GM12878 (cell line): ENCODE measurements at regions not wholly inside any gene's neighbourhood (a gene's known extent, or its start where the extent isn't known, plus 50 kb on each side); places are given as distances from the start of the nearest gene placed in this dataset.

Experiments used
- ATAC-seq: fragments of 200-7000 bp; cut with Tn5 transposase; 3 replicates; pipeline ENCODE4 v1.9.1; 2020; ENCODE audit warnings: mild to moderate bottlenecking, moderate library complexity
- BruUV-seq: library from RNA; stranded (reverse); fragments of 400-500 nt; replicated peaks from 2 replicates; lab custom pipeline; 2021; lab: Mats Ljungman, UMichigan
- CTCF ChIA-PET: fragments of 300-600 bp; sonication (Branson Sonifier 250); formaldehyde crosslinking; extraction: SDS; loops from one replicate; lab custom pipeline; 2021; ENCODE audit warnings: inconsistent platforms; lab: Yijun Ruan, JAX
- POLR2A ChIA-PET: fragments of 350-600 bp; formaldehyde crosslinking; extraction: SDS; loops from one replicate; lab custom pipeline; 2021; ENCODE audit warnings: inconsistent platforms; lab: Charles Lee
- RAD21 ChIA-PET: fragments of 300-600 bp; sonication (Branson Sonifier 250); formaldehyde crosslinking; loops from one replicate; lab custom pipeline; 2023; ENCODE audit warnings: antibody characterized with exemption; ENCODE audit not compliant: unreplicated experiment; lab: Charles Lee
- SMC1A ChIA-PET: fragments of 300-600 bp; sonication (Branson Sonifier 250); formaldehyde crosslinking; loops from one replicate; lab custom pipeline; 2023; ENCODE audit not compliant: unreplicated experiment, uncharacterized antibody; lab: Charles Lee
- DNase-seq: peaks from one replicate; pipeline ENCODE4 v3.0.0-alpha.2; 2011; ENCODE audit warnings: low read depth, low spot score
- FAIRE-seq: peaks from 3 replicates; lab custom pipeline; 2011; peaks lifted over from hg19 to GRCh38; lab: Jason Lieb, UNC
- H2AFZ ChIP-seq: 2 replicates; pipeline ENCODE4 v1.6.0; 2011; ENCODE audit warnings: low read depth, low read length, control low read depth; ENCODE audit not compliant: control insufficient read depth
- H3K27ac ChIP-seq: 2 replicates; pipeline ENCODE4 v1.5.1; 2011; ENCODE audit warnings: control low read depth; ENCODE audit not compliant: control insufficient read depth, insufficient read depth
- H3K27me3 ChIP-seq, 2 experiments: replicated peaks in 1 of 2; 2 replicates each; pipeline versions ENCODE4 v1.6.0 to v1.6.1; 2011; ENCODE audit warnings: low read length in 1 of 2; ENCODE audit not compliant: control insufficient read depth in 2 of 2, insufficient read depth in 2 of 2
- H3K36me3 ChIP-seq, 2 experiments: 2 replicates each; pipeline ENCODE4 v1.5.1; 2011; ENCODE audit warnings: low read length in 1 of 2; ENCODE audit not compliant: control insufficient read depth in 2 of 2, insufficient read depth in 2 of 2
- H3K4me1 ChIP-seq: 2 replicates; pipeline ENCODE4 v1.6.1; 2011; ENCODE audit warnings: mild to moderate bottlenecking, low read length, moderate library complexity, mixed read lengths; ENCODE audit not compliant: control insufficient read depth, insufficient read depth
- H3K4me2 ChIP-seq: 2 replicates; pipeline ENCODE4 v1.6.0; 2011; ENCODE audit warnings: control low read depth; ENCODE audit not compliant: control insufficient read depth, insufficient read depth
- H3K4me3 ChIP-seq: fragments of 200-600 bp; sonication (generic); 2 replicates; pipeline ENCODE4 v1.5.1; 2016
- H3K79me2 ChIP-seq: 2 replicates; pipeline ENCODE4 v1.6.0; 2011; ENCODE audit warnings: low read length; ENCODE audit not compliant: control insufficient read depth, insufficient read depth
- H3K9ac ChIP-seq: 2 replicates; pipeline ENCODE4 v1.8.0; 2011; ENCODE audit warnings: low read length, control low read depth, mixed read lengths; ENCODE audit not compliant: control insufficient read depth, insufficient read depth
- H3K9me3 ChIP-seq: replicated peaks from 3 replicates; pipeline ENCODE4 v1.5.1; 2011; ENCODE audit warnings: mild to moderate bottlenecking, low read length; ENCODE audit not compliant: control insufficient read depth, insufficient read depth
- H4K20me1 ChIP-seq: 2 replicates; pipeline ENCODE4 v1.6.0; 2011; ENCODE audit not compliant: control insufficient read depth, insufficient read depth
- ATF3 ChIP-seq: IDR thresholded peaks from 2 replicates; pipeline ENCODE4 v1.6.1; 2011; ENCODE audit warnings: low read depth, mild to moderate bottlenecking, low read length, moderate library complexity, borderline replicate concordance; ENCODE audit errors: extremely low read depth
- EGR1 ChIP-seq, 2 experiments: IDR thresholded peaks; 1 replicate in 1 of 2; 2 replicates in 1 of 2; pipeline ENCODE4 v1.6.1; 2011 to 2012; ENCODE audit warnings: low read depth in 2 of 2, low read length in 2 of 2, borderline replicate concordance in 1 of 2, mild to moderate bottlenecking in 1 of 2, moderate library complexity in 1 of 2
- EZH2 ChIP-seq: IDR thresholded peaks from 2 replicates; pipeline ENCODE4 v1.6.1; 2012; ENCODE audit warnings: low read depth, mild to moderate bottlenecking, control low read depth, inconsistent platforms, low read length, borderline replicate concordance; ENCODE audit not compliant: control insufficient read depth
- IRF4 ChIP-seq: IDR thresholded peaks from 2 replicates; pipeline ENCODE4 v1.6.1; 2011; ENCODE audit warnings: low read depth, low read length
- SUPT20H ChIP-seq: IDR thresholded peaks from 2 replicates; pipeline ENCODE4 v1.6.1; 2011; ENCODE audit warnings: low read depth, mild to moderate bottlenecking, low read length, moderate library complexity, borderline replicate concordance; ENCODE audit not compliant: control insufficient read depth
- TCF12 ChIP-seq: IDR thresholded peaks from 2 replicates; pipeline ENCODE4 v1.6.1; 2011; ENCODE audit warnings: low read depth, mild to moderate bottlenecking, low read length
- ZNF24 ChIP-seq: fragments of 450-650 bp; IDR thresholded peaks from 2 replicates; pipeline ENCODE4 v1.6.1; 2017; ENCODE audit warnings: antibody characterized with exemption, mild to moderate bottlenecking
- ZNF622 ChIP-seq: fragments of 450-650 bp; IDR thresholded peaks from 2 replicates; pipeline ENCODE4 v1.6.1; 2017; ENCODE audit warnings: mild to moderate bottlenecking, inconsistent platforms
- ZZZ3 ChIP-seq: IDR thresholded peaks from 2 replicates; pipeline ENCODE4 v1.6.1; 2011; ENCODE audit warnings: low read depth; ENCODE audit not compliant: control insufficient read depth, insufficient read length
- WGBS: methylation state at CpG from one replicate; pipeline ENCODE4 v1.1.6; 2016; ENCODE audit warnings: low lambda C conversion rate; ENCODE audit not compliant: insufficient replicate concordance, insufficient coverage; ENCODE audit errors: missing lambda C conversion rate; 5-methylcytosine and 5-hydroxymethylcytosine counted together
- in situ Hi-C: fragments of 300-500 bp; cut with MboI; formaldehyde crosslinking; loops from 9 replicates; pipeline ENCODE4 v1.14.3; 2018; ENCODE audit warnings: mixed read lengths
- intact Hi-C: fragments of 100-400 bp; cut with micrococcal nuclease; formaldehyde crosslinking; loops from one replicate; pipeline ENCODE4 v1.14.2; 2022; ENCODE audit not compliant: unreplicated experiment

GRCh38 chr15:25529774-25530173 lies 91.0 kb upstream of the UBE3A start:
- no peaks in the 10 kb centered on the region for H3K36me3 ChIP-seq
- DNase-seq (no peak), FAIRE-seq (no peak), ATAC-seq (no peak)
- no peak overlapping the region for H3K9ac ChIP-seq
- no peak overlapping the region for H3K4me2 ChIP-seq
- H3K27ac ChIP-seq, result no peak overlapping the region
- 35% methylated on average over 3 of the region's 3 CpGs for WGBS
- H3K4me3 ChIP-seq, result no peak overlapping the region
- RAD21 ChIA-PET, result no interaction called here
- POLR2A ChIA-PET, result no interaction called here
- no peaks in the 10 kb centered on the region for H3K27me3 ChIP-seq
- SMC1A ChIA-PET, result no interaction called here
- in situ Hi-C loops, result no loop called here
- CTCF ChIA-PET, result no interaction called here
- H4K20me1 ChIP-seq, result no peaks in the 10 kb centered on the region
- H2AFZ ChIP-seq, result no peak overlapping the region
- BruUV-seq, result no TSS peak
- intact Hi-C loops, result no loop called here
- H3K4me1 ChIP-seq, result no peaks in the 10 kb centered on the region
- TF ChIP-seq ZNF24 (no peak), SUPT20H (no peak), EZH2 (no peak), ZZZ3 (no peak), ATF3 (no peak), EGR1 (IDR thresholded peaks at IDR 0.05; ENCODE audit: borderline replicate concordance in 1 of 2, low read depth in 2 of 2, low read length in 2 of 2) (no peak), IRF4 (no peak), TCF12 (no peak), ZNF622 (no peak)
- no peaks in the 10 kb centered on the region; the same call in 2 of the 3 replicates for H3K9me3 ChIP-seq
- H3K79me2 ChIP-seq, result no peaks in the 10 kb centered on the region
